ENCODE measurements at regions not wholly inside any gene's neighbourhood (a gene's known extent, or its start where the extent isn't known, plus 50 kb on each side); places are given as distances from the start of the nearest gene placed in this dataset.

DNA sequence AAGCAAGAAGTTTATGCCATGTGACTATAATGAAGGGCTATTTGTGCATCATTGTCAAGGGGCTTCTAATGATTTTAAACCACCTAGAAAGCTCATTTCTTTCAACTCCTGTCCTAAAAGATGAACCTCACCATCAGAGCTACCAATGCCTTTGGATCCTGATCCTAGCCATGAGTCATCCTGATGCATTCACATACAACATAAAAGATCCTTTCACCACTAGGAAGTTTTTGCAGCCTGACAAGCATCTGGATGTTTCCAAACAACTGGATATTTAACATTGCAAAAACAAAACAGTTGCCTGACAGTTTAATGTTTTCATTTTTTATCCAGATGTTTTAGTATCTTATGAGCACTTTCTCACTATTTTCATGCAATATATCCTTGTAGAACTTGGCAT, 425.3 kb downstream of the MBD2 start:
- DNase-seq: no peak

DNA sequence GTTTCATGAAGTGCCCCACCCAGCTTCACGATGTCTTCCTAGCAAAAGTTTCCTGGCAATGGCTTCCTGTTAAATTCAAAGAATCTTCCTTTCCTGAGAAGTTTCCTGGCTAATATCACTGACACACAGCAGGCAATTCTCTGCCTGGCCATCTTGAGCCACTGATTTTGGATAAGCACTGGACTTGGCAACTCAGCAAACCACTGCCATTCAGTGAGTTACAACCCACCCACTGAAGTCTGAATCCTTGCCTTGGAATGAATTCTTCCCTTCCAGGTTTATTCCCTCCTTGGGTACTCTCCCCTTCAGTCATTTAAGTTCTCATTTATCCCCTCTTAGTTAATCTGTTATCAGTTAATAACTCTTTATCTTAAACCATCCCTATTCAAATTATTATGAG, 426.0 kb downstream of the MBD2 start:
- DNase-seq: no peak

DNA sequence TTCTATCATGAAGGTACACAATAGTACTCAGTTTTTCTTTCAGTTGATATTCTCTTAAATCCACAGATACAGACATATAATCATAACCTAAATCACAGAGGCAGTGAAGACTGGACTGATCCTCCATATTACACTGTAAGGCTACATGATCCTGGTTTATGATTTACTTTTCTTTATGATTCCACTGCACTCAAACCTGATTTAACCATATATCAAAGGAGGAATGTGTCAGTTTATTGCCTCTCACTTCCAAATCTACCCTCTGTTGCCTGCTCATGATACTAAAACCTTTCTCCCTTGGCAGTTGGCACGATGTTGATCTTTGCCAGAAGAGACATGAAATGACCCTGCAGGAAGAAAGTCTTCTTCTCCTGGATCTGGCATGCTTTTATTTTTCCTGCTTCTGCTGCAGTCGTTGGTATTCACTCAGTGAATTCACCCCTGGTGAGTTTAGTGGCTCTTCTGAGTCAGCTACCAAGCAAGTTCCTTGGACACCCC, 426.4 kb downstream of the MBD2 start:
- DNase-seq: no peak

DNA sequence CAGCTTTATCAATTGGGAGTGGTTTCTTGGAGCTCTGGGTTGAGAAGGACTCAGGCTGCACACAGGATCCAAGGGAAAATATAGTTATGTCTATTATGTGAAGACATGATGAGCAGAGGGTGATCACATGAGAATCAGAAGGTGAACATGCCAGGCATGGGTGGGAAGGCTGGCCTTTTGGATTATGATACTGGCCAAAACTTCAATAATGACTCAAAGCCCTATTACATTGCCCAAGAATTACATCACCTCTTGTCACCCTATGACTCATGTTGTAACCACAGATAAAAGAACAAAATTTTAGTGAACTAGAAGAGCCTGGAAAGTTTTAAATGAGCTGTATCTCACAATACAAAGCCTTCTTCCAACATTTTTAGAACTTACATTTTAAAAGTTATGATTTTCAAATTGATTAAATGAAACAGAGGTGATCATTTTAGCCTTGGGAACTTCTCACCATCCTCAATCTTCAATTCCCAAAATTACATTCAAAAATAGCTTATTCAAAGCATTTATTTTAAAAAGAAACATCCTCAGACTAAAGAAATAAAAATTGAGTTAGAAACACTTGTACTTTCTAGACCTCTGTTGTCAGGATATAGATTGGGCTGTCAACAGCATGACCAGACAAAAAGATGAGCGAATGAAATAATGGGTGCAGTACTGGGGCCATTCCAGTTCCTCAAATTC, 428.3 kb downstream of the MBD2 start:
- no peak for DNase-seq

DNA sequence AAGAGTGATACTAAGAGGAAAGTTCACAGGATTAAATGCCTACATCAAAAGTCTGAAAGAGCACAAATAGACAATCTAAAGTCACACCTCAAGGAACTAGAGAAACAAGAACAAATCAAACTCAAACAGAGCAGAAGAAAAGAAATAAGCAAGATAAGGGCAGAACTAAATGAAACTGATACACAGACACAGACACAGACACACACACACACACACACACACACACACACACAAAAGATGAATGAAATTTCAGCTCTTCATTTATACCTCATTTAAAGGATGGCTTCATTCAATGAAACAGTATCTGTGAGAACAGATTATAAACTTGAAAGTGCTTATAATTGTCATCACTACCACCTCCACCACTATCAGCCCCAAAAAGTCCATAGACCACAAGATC, 428.9 kb downstream of the MBD2 start:
- DNase-seq: no peak

DNA sequence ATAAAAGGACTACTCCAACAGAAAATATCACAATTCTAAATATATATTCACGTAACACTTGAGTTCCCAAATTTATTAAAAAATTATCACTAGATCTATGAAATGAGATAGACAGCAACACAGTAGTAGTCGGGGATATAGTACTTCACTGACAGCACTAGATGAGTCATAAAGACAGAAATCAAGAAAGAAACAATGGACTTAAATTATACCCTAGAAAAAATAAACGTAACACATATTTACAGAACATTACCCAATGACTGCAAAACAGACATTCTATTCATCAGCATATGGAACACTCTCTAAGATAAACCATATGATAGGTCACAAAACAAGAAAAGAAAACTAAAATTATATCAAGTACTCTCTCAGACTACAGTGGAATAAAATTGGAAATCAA, 429.4 kb downstream of the MBD2 start:
- DNase-seq: no peak

DNA sequence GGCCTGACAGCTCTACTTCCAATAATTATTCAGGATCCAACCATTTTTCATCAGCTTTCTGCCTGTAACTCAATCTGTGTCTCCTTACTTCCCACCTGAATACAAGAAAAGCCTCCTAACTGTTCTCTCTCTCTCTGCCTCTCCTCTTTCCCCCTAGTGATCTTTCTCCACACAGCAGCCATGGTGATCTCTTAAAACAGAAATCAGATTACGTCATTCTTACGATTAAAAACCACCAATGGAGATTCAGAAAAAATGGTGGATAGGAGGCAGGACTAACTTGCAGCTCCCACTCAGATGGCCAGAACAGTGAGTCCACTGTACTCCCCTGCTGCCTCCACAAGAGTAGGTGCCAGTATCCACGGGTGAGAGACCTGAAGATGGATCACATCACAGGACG, 431.7 kb downstream of the MBD2 start:
- DNase-seq: no peak

DNA sequence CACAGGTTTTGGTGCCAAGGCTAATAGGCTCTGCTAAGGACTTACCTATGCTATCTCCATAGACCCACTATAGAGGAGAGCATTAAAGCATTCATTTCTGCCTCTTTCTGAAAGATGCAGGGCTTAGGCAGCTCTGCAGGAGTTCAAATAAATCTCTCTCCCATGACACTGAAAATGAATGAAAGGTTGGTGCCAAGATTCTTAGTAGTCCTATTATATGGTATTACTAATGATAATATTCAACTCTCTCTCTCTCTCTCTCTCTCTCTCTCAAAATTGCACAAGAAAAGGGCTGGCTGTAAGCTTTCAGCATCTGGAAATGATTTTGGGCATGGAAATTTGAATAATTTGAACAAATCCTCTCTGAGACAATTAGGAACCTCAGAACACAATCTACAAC, 433.7 kb downstream of the MBD2 start:
- no peak for DNase-seq

DNA sequence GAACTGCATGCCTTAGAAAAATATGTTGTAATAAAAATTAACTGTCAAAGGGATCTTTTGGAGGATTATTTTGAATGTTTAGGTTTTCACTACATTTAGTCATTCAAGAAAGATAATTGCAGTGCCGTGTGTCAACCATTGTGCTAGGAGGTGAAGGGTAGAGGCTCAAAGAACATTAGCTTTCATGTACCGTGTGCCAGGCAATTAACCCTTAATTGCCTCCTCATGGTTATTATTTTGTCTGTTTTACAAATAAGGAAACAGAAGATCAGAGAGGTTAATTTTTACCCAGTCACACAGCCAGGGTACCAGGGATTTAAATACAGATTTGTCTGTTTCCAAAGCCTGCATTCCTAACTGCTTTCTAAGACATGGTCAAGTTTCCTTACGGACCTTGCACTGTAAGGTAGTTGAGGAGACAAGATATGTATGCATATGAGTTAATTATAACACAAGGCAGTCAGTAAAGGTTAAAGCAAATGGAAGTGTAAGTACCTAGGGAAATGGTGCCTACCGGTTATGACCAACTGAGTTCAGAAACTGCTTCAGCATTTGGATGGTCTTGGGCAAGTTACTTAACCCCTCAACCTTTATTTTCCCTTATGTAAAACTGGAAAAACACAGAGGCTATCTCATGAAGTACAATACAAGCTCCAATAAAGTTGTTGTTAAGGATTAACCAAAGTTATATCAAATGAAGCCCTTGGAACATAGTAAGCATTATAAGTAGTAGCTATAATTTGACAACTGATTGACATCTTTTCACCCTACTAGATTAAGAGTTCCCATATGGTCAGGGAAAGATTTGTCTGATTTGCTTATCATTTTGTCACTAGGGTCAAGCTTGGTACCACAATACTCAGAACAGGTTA, 434.9 kb downstream of the MBD2 start:
- no peak for DNase-seq

DNA sequence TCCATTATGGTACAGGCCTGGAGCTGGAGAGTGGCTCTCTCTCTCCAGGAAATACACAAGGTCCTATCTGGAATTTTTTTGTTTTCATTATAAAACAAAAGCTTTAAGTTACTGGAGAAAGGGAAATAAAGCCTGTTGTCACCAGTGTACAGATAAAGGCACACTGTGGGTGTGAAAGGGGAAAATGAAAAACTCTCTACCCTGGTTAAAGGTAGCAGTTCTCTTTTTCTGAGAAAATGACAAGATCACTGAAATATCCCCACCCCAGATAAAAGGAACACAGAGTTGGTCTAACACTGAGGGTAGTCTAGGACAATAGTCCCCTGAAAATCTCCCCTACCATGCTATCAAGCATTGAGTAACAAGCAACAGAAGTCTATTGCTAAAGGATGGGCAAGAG, 438.7 kb downstream of the MBD2 start:
- DNase-seq: no peak

DNA sequence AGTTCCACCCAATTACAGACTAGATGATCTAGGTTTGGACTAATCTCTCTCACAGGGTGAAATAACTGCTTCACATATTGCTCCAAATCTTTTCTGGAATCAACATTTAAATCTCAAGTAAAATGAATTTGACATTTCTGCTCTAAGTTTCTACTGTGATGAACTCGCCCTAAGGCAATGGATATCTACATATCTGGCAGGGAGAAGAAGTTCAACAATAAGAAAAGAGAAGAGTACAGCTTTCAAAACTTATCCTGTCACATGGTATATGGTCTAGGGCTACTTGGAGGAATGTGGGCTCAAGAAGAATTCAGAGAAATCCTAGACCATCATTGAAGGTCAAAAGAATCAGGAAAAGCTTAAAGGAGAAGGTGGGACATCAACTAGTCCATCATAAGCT, 440.2 kb downstream of the MBD2 start:
- DNase-seq: no peak

DNA sequence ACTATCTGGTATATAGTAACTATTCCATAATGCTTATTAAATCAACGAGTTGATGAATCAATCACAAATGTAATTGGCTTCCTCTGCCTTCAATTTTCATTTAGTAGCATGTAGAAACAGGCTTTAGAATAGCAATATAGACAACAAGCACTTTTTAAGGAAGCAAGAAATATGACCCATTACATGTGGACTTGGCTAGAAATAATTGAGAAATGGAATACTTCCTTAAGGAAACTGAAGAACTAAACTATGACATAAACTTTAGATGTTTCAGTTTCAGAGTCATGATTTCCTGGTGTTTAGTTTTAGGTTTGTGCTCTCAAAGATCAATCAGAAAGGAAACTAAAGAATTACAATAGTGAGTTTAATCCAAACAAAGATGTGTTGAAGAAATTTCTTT, 443.8 kb downstream of the MBD2 start:
- DNase-seq: no peak

DNA sequence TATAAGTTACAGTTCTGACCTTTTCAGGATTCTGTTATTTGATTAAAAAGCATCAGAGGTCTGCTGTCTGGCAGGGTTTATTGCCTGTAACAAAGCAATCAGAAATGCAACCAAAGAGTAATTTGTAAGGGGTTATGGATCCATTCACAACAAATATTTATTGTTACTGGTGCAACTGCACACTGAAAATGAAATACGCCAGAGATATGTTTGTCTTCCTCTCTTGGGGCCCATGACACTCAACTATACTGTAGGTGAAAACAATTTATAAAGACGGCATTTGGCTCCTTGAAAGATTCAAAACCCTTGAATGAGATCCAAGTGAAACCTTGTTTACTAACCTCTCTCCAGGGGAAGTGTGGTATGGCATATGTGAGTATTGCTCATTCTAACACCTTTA, 452.2 kb downstream of the MBD2 start:
- no peak for DNase-seq

DNA sequence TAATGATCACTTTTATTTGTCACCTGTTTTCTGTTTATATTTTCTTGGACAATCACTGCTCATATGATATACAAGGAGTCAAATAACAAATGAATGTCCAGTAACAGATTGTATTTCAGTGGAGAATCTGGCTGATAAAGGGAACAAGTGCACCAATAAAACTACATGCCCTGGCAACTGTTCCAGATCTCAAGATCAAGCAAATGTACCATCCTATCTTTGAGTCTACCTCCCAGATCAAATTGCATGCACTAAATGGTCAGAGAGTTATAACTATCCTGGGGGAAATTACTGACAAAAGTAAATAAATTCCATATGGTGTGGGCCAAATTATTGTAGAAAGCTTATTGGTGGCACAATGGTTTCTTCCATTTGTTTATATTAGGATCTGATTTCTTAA, 452.8 kb downstream of the MBD2 start:
- no peak for DNase-seq

DNA sequence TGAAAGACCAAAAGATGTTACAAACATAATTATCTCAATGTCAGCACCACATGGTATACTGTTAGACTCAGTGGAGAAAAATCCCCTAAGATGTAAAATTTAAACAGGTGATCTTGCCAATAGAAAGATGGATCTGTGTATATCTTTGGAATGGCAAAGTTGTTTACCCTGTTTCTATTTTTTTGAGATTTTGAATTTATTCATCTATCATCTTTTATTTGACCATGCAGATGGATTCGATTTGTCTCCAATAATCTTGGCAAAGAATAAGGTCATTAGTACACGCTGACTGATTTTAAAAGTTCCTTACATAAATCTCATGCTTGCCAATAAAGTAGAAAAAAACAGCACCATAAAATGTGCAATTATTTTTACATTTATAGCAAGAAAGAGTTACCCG, 459.3 kb downstream of the MBD2 start:
- no peak for DNase-seq

DNA sequence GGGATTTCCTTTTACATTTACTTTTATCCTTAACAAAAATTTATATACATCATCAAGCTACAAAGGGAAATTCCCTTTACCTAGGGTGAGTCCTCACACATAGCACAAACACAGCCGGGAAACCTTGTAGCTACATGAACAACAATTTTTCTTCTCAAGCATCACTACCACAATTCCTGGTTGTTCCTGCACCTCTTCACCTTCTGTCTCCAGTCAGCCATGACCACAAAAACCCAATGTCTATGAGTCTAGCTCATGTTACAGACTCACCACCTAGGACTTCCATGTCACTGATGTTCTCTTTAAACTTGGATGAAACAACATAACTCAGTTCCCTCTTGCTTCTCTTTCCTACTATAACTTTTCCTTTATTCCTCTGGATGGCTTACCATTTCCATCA, 460.4 kb downstream of the MBD2 start:
- DNase-seq: no peak

DNA sequence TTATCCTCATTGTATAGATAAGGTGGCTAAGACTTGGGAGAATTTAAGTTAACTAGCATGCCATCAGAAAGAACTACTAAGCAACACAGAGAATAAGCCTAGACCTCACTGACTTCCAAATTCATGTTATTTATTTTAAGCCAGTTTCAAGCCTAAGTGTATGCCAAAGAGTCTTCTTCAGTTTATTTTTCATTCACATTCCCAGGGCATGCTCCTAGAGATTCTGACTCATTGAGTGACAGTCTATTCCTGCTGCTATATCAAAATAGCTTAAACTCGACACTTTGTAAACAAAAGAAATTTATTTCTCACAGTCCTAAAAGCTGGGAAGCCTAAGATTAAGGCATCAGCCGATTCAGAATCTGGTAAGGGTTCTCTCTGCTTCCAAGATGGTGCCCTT, 467.1 kb downstream of the MBD2 start:
- no peak for DNase-seq

DNA sequence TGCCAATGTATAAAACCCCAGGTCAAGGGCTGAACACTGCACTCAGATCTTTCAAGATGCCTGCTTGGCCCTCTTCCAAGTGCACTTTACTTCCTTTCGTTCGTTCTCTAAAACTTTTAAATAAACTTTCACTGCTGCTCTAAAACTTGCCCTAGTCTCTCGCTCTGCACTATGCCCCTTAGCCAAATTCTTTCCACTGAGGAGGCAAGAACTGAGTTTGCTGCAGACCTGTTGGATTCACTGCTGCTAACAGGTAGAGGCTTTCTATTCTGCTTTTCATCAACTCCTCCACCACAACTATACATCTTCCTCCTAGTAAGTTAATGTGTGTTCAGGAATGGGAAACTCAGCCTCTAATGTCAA, 467.9 kb downstream of the MBD2 start:
- no peak for DNase-seq

DNA sequence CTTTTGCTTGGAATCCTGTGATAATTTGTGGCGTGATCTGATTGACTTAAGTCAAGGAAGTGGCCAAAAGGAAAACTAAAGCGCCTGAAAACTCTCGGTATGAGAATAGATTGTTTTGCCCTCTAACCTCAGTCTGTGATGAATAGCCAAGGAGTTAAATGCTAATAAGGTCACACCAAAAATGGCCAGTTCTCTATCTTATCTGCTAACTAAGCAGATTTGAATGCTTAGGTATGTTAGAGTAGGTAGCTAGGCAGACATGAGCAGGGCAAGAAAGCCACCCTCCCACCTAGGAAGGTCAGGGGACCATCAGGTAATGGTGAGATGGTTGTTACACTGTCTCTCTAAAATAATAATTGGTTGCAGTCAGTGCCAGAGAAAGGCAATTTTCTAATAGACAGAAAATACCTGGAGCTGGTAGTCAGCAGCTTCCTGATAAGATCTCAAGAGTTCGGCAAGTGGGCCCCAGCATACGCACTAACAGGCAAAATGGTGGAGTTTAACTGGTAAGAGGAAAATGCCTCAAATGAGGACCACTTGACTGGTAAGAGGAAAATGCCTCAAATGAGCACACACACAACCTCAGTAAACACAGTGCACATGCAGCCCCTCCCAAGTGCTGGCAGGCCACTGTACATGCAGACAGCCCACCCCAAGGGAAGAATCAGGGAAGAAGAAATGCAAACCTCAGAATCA, 468.4 kb downstream of the MBD2 start:
- no peak for DNase-seq

DNA sequence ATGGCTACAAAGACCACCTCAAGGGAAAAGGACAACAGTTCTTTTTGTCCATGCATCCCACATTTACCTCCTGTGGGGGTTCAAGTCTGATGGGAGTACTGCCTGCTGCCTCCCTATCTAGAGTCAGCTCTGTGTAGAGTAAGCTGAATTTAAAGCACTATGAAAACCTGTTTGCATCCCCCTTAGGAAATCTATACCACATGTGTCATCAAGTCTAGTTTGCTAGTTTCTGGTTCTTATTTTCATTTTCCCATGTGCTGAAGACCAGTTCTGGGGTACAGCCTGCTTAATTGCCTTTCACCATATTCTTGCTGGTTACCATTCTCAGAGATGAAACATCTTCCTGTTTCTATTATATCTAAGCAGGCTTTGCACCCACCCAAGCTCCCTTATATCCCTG, 470.3 kb downstream of the MBD2 start:
- DNase-seq: no peak

DNA sequence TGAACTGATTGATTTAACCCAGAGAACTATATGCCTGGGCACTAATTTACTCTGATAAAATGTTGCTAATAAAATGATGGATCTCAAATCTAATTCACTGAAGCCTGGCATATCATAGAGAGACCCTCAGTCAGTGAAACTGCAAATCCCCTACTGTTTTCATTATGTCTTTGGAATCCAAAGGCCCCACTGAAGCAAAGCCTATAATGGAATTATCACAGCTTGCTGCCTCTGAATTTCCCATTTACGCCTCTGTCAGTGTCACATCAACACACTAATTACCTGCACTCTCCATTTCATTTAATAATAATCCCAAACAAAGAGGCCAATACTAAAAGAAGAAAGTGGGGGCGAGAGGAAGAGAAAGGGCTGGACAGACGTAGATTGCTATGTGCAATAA, 470.9 kb downstream of the MBD2 start:
- no peak for DNase-seq

DNA sequence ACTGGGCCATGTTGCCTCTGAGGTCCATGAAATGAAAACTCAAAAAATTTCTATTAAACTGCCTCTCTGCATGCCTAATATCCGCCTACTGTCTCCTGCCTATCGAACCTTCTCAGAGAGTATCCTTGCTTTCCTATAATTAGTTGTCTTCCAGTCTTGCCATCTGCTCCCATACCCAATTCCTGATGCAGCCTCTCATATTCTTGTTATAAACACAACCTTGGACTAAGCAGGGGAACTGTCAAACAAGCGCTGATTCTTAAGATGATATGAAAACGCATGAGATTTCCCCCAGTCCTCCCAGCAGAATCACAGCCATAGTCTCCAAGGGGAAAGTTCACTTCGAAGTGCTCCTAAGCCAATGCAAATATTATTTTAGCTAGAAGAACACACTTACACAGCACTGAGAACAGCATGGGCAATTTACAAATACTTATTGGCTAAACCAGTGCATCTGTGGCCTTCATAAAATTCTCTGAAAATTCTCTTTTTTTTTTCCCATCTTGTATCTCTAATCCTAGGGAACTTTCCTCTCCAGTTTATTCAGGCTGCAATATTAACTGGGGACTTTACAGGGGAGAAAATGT, 471.6 kb downstream of the MBD2 start:
- DNase-seq: no peak

DNA sequence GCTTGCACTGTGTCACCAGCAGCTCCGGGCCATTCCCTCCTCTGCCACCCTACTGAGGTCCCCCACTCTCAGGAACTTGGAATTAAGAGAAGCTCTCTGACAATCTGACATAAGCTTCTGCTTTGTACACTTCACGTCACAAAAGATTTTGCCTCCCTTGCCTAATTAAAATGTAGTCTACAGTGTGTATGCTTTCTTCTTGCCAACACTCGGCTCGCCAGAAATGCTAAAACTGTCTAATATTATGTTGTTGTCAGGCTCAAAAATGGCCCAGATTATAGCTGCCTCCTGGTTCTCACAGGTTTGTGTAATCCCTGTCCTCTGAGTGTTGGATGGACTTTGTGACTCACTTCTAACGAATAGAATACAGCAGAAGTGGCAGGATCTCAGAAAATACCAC, 474.7 kb downstream of the MBD2 start:
- no peak for DNase-seq

Measured in SHP77 (cell line).